Ramos (cell line): ENCODE measurements at regions not wholly inside any gene's neighbourhood (a gene's known extent, or its start where the extent isn't known, plus 50 kb on each side); places are given as distances from the start of the nearest gene placed in this dataset.

Experiments used
- in situ Hi-C: fragments of 300-500 bp; cut with MboI; formaldehyde crosslinking; loops from one replicate; pipeline ENCODE4 v1.14.3; 2022; ENCODE audit warnings: low sequenced_read_pairs; ENCODE audit not compliant: unreplicated experiment

DNA sequence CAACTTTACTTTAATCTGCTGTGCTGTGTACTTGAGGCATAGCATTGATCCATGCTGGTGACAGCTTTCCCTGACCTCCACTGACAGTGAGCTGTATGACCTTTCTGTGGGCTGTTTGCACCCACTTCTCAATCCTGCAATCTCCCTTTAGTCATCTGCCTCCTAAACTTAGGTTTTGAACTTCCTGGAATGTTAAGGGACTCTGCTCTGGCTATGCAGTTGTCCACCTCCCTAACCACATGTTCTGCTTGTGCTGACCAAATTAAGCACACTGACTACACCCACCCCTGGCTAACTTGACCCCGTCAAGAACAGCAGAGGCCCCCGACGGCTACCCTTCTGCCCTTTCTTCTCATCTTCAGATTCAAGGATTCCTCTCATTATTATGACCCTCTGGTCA is 89.1 kb upstream of the NTM start:
- in situ Hi-C loops, result no loop called here

DNA sequence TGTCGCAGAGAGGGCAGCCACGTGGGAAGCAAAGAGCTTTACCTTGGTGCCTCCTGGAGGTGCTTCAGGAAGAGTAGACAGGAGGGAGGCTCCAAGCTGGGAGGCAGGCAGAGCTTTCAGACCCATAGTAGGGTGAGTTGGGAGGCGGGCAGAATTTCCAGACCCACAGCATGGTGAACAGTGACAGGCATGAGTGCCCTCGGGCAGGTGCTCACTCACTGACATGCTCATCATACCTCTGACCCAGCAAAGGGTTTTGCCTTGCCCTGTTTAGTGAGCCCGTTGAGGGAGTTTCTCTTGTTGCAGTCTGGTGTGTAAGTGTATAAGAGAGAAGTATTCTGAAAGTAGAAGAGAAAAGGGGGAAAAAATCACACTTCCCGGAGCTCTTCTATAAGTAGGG is 86.4 kb upstream of the NTM start:
- in situ Hi-C loops, result no loop called here

DNA sequence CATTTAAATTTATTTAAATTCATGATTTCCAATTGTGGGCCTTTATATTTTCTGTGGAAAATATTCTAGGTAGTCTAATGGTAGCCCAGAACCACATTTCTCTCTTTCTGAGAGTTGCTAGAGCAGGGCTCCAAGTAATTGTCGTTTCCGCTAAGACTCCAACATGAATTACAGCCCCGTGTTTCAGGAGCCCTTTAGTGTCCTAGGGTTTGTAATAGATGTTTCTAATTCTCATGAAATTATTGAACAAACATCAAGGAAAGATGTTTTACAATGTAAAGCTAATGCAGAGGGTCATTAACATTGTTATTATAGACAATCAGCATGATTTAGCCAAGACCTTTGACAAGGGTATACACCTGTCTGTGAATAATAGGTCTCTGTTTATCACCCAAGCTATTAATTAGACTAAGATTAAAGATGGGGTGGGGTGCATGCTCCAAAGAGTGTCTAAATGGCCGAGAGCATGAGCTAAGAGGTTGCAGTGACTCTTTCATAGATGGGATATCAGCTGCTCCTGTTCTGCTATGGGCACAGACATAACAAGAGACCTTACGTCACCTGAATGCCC is 81.8 kb upstream of the NTM start:
- in situ Hi-C loops, result no loop called here

DNA sequence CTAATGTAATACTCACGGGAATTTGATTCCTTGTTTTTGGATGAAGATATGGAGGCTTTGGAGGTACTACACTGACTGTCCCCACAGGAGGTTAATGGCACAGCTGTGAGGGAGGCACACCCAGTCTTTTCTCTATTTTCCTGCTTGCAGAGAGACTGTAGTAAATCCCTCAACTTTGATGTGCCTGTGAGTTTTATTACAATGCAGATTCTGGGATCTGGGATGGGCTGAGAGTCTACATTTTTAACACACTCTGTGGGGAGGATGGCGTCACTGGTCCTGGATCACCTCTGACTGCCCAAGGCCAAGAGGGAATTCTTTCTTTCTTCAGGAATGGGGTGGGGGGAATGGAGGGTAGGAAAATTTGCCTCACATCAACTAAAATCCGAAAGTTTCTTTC is 80.2 kb upstream of the NTM start:
- in situ Hi-C loops, result no loop called here

DNA sequence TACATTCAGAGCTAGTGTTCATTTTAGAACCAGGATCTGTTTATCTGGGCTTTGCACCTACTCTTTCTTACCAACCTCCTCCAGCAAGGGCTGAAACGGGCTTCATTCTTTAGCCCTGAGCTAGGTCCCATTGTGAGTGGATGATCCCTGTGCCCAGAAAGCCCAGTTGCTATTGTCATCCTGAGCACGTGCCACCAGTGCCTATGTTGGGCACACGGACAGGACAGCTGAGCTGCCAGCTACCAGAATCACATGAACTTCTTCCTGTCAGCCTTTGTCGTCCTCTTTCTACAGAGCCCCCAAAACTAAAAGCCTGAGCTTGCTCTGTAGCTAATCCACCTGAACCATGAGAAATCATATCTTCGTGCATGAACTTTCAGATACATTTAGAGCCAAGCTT is 74.4 kb upstream of the NTM start:
- in situ Hi-C loops, result no loop called here

DNA sequence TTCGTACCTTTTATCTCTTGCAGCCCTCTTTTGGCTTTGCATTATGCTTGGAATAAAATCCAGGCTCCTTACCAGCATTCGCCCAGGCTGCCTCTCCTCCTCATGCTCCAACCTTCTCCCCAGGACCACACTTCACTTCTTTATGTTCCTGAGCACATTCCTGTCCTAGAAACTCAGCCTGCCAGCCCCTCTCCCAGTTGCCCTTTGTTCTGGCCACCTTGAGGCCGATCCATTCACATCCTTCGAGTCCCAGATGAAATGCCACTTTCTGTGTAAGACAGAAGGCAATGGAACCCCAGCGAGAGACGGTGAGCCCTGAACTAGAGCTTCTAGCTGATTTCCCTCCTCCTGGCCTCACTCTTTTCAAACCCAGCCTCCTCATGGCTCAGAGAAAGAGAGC is 73.0 kb upstream of the NTM start:
- in situ Hi-C loops, result no loop called here

DNA sequence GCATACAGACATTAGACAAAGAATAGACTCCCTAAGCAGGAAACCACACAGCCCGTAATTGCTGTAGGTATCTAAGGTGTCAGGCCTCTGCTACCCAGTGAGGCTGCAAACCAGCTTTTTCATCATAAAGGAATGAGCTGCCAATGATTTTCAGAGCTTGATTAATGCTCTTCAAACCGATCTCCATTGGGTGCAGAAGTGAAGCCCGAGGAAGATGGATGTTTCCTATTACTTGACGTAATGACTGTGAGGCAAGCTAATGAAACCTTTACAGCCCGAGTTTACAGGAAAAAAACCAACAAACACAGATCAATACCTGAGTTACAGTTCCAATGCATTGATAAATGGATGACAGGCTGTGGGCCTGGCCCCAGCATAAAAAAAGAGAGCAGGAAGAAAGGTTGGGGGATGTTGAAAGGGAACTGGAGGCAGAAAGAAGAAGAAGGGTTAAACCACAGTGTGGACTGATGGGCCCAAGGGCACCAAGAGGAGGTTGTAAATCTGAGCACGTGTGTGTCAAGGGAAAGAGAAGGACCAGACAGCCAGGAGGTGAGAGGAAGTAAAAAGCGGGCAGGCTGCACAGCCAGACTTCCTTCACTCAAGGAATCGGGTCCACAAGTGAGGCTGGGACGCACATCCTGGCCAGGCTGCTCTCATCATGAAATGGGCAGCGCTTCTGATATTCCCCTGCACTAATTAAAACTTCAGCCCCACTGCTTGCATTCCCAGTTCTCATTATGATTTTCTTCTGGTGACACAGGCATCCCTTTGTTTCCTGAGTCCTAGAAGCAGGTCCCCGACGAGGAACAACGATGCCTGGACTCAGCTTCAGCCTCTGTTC is 70.6 kb upstream of the NTM start:
- in situ Hi-C loops, result no loop called here

DNA sequence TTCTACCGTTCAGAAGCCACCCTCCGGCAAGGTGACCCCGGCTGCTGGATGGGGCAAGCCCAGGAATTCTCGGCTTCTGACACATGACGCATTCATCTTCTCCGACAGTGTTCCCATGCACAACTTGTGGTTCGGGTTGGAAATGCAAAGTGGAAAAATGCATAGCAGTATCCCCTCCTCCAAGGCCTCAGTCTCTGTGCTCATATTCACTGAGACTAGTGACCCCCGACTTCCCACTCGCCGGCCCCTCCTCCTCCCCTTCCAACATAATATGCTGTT is 70.0 kb upstream of the NTM start:
- in situ Hi-C loops, result no loop called here

DNA sequence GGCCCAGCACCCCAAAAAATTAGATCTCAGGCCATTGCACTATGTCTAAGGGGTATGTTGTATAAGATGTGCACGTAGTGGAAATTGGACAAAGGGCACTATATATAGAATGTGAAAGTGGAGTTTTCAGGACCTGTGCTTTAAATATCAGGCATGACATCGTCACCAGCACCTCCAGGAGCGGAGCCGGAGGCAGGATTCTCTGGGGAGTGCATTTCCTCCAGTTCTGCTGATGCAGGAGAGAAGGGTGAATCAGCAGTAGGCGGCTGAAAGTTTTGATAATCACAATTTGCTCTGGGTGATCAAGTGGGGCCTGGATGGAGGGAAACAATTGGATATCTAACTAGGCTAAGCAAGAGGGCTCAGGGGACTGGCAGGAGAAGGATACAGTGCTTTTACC is 69.1 kb upstream of the NTM start:
- in situ Hi-C loops, result no loop called here

DNA sequence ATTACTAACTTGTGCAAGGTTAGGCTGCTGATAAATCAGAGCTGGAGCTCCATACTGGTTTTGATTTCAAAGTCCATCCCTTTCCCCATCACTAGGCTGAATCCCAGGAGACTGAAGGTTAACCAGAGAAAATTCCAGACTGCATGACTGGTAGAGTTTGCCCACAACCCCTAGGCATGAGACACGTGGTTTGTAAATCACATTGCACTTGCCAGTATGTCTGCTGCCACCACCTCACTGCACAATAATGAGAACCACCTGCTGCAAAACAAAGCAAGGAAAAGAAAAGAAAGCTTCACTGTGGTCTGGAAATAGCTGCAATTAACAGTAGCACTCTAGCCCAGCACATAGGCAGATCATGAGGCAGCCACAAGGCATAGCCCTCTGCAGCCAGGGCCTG is 67.6 kb upstream of the NTM start:
- in situ Hi-C loops, result no loop called here

DNA sequence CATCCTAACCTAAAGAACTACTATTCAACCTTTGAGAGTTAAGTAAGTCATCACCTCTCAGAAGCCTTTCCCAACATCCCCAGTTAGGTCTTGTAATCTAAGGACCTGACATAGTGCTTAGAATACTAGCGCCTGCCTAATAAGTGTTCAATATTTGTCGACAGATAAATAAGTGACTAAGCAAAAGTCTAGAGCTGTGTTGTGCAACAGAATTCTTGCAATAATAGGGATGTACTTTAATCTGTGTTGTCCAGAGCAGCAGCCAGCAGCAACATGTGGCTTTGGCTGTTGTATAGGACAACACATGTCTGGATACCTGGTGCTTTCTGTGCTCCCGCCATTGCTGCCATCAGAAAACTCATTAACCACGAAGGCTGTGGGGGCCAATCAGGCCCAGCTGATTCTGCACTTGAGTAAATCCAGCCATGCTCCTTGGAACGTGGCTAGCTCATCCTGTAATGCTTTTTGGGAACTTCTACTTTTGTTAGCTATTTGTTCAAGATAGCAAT is 66.8 kb upstream of the NTM start:
- in situ Hi-C loops, result no loop called here

DNA sequence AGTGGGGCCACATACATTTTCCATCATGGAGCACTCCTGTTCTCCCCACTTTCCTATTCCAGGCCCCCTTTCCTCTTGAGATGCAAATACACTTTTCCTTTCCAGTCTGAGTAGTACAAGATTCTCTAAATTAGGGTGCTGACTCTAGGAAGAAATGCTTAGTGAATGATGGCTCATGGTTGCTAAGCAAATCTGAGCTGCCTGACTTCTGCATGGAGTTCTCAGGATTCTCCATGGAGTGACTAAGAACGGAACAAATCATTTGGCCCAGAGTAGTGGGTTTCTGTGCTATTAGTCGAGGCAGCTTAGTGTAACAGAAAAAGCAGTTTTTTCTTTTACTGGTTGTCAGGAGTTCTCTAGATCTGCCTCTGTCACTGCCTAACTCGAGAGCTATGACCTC is 65.4 kb upstream of the NTM start:
- in situ Hi-C loops, result no loop called here

DNA sequence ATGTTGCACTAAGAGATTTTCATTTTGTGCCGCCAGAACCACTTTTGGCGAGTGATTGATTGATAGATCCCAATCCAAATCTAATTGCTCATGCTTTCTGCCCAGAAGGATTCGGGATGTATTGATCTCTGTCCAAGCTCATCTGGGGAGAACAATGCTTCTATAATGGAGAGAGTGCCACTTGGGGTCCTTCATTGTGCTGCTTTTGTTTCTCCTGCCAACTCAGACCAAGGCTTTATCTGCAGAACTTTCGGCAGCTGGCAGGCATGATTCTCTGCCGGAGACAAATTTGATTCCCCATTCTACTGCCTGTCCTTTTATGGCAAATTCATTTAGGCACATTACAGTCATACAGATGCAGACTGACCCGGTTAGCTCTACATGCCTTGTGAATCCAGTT is 62.9 kb upstream of the NTM start:
- in situ Hi-C loops, result no loop called here

DNA sequence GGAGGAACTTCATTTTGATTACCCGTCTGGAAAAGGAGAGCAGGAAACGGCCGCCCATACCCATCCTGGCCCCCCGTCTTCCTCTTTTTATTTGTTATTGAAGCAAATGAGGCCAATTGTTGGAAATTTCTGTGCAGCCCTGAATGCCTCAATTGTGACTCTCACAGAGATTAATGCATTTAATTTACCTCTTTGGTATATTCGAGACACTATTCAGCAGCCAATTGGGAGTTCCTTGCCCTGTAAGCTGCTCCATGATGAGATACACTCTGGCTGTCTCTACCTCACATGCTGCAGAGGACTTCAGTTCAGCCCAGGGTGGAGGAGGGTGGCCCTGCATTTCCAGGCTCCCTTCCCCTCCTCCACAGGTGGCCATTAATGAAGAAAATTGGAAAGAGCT is 60.6 kb upstream of the NTM start:
- in situ Hi-C loops, result no loop called here

DNA sequence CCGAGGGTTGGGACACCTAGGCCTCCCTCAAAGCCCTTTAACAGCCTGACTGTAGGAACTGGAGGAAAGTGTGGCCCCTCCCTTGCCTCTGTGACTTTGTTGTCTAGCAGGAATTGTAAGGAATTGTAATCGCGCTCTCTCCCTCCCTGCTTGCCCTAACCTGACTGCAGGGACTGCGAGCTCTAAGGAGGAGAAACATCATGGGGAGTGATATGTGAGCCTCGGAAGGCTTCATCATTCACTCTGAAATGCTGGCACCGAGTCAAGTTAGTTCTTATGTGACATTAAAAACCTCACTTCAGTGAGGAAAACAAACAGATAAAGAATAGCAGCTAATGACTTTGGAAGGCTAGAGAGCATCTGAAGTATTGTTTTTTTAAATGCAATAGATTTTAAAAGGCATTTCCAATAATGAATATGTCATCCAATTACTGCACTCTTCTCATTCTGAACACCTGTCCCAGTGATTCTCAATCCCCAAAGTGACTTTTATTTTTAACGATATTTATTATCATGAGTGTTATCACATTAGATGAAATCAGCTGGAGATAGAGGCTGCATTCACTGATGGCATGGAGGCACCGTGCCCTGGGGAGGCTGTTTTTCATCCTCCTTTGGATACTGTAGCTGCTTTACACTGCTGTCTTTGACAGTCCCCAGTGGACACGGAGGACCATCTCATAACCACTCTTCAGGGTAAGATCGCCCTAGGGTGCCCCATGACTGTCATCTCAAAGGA is 58.5 kb upstream of the NTM start:
- in situ Hi-C loops, result no loop called here
